ENCODE measurements at regions not wholly inside any gene's neighbourhood (a gene's known extent, or its start where the extent isn't known, plus 50 kb on each side); places are given as distances from the start of the nearest gene placed in this dataset.

DNA sequence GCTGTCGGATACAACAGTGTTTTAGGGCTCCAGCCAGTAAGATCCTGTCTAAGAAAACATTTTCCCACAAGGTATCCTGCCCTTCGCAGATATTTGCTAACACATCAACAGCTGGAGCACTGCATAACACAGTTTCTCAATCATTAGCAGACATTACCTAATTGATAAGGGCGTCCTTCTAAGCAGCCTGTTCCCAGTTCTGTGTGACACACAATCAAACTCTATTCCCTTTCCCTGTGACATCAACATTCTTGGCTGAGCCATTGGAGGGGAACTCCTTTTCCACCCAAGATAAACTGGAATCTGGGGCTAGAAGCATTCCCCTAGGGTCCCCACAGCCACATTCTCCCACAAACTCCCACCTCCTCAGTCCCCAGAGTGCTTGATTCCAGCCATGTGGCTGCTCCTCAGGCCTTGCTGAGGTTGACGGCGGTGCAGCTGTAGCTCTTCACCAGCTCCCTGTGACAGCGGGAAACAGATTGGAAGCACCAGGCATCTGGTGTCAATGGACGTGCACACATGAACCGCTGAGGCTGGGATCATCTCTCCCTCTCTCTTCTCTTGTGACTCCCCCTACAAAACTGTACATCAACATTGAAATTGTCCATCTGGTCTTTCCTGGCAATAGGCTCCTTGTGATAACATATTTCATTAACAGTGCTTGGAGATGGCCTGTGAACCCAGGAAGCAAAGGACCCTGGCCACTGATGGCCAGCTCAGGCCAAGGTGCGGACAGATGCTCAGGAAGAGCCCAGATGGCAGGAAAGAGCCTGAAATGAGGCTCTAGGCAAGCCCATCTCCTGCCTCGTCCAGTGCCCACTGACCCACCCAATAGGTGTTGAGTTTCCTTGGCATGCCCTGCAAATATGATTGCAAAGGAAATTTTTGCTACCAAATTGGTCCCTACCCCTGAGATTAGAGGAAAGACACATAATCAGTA, 131.1 kb upstream of the TBX20 start:
- DNase-seq = no peak

- DNase-seq = no peak
Observed at GRCh38 chr7:35380739-35381224, 126.9 kb upstream of the TBX20 start.

- no peak for DNase-seq
Observed at GRCh38 chr7:35379481-35379880, 125.6 kb upstream of the TBX20 start.

- DNase-seq = no peak
Observed at GRCh38 chr7:35375516-35375915, 121.6 kb upstream of the TBX20 start.

- DNase-seq = no peak
Observed at GRCh38 chr7:35374858-35375257, 121.0 kb upstream of the TBX20 start.

DNA sequence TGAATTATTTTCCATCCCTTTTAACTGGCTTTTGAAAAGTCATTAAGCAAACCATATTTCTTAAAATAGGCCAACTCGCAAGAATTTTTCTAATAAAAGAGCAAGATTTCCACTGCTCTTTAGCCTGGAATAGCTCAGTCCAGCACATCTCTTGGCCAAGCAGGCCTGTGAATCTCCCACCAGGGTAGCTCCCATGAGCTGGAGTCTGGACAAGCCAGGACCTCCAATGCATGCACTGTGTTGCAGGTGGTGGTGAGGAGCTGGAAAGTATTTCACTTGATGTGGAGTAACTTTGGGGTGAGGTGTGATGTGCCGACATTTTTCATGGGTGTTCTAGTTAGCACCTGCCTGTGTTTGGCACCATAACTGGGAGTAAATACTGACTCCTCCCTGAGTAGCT, 117.3 kb upstream of the TBX20 start:
- no peak for DNase-seq

DNA sequence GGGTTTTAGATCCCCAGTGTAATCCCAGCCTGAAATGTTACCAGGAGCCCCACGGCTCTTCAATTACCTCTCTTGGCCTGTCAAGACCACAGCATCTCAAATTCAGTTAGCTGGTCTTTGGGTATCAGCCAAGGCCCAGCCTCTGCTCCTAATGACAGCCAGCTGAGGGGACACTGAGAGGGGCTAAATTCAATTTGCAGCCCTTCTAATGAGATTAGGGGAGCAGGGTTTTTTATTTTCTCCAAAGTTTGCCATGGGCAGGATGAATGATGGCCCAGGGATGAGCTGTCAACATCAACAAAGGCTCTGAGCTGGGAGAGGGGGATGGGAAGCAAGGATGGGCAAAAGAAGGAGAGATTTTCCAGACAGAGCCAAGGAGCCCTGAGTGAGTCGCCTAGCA, 116.8 kb upstream of the TBX20 start:
- DNase-seq = no peak

DNA sequence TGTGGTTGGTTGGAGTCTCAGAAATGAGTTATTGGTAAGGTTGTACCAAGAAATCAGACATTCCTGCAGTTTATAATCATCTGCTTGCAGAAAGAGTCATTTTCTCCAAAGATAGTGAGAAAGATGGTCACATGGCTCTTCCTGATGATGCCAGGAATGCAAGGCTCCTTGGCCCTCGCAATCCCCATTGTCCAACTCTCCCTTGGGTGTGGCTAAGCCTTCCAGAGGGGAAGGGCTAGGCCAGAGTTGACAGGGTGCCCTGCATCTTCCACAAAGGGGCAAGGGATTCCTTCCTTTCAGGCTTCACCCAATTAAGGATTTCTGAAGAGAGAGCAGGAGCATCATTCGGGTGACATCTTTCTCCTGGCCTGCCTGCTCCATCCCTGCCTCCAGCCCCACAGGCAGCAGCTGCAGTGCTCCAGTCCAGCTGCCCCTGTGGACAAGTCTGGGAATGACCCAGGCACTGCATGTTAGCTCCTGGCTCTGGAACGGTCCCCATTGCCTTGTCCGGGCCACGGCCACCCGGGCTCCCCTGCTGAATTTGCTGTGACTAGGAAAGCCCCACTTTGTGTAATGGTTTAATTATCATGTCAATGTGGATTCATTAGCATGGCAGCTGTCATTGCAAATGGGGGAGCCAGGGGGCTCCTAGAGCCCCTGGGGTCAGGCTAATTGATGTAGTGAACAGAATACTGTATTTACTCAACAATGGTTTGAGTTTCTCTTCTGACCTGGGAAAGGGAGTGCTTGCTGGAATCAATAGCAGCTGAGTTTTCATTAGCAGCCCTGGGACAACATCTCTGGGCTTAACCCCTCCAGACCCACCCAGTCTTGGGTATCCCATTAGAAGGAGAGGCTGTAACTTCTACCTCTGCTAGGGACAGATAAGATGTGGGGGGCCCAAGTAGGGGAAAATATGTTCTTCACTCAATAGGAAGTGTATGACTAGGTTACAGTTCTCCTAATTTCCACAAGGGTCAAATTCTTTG, 112.6 kb upstream of the TBX20 start:
- DNase-seq = no peak

- no peak for DNase-seq
Observed at GRCh38 chr7:35365523-35365922, 111.6 kb upstream of the TBX20 start.

GRCh38 chr7:35362341-35362740, 108.4 kb upstream of the TBX20 start:
- DNase-seq = no peak

DNA sequence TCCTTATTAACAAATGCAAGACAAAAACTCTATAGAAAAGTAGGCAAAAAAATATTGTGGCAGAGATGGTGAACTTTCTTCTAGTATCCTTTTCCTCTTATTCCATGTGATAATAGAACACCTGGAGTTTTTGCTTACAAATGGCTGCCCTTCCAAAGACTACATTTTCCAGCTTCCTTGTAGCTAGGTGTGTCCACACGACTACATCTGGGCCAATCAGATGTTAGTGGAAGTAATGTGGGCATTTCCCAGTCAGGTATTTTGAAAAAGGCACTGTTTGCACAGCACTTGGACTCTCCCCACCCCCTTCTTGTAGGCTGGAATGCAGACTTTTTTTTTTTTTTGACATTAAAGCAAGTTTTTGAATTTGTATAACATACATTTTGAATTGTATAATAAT, 105.5 kb upstream of the TBX20 start:
- DNase-seq = no peak

GRCh38 chr7:35356495-35356894, 102.6 kb upstream of the TBX20 start:
- DNase-seq = no peak

- DNase-seq = no peak
Observed at GRCh38 chr7:35355911-35356310, 102.0 kb upstream of the TBX20 start.

GRCh38 chr7:35355199-35355598, 101.3 kb upstream of the TBX20 start:
- no peak for DNase-seq

- DNase-seq = no peak
Observed at GRCh38 chr7:35353481-35353880, 99.6 kb upstream of the TBX20 start.

- DNase-seq = no peak
Observed at GRCh38 chr7:35351466-35351865, 97.6 kb upstream of the TBX20 start.

- DNase-seq = no peak
Observed at GRCh38 chr7:35348611-35349400, 94.9 kb upstream of the TBX20 start.

DNA sequence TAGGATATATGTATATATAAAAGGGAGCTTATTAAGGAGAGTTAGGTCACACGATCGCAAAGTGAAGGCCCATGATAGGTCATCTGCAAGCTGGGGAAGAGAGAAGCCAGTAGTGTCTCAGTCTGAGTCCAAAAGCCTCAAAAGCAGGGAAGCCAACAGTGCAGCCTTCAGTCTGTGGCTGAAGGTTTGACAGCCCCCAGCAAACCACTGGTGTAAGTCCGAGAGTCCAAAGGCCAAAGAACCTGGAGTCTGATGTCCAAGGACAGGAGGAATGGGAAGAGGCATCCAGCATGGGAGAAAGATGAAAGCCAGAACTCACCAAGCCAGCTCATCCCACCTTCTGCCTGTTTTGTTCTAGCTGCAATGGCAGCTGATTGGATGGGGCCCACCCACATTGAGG, 88.9 kb upstream of the TBX20 start:
- DNase-seq = no peak

DNA sequence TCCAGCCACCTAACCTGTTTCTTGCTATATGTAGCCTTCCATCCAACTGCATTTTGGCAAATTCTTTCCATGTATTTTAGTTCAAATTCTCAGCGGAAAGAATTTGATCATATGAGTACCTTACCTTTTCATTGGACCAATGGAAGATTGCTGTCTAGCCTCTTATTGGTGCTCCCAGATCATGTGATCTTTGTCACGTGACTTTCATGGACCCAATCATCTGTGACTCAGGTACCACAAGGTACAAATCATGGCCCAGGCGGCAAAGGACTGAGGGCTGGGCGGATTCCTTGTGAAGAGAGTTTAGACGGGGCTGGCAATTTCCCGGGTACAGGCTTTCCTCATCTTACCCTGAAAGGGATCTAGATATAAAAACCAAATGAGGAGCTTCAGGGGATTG, 85.9 kb upstream of the TBX20 start:
- no peak for DNase-seq

DNA sequence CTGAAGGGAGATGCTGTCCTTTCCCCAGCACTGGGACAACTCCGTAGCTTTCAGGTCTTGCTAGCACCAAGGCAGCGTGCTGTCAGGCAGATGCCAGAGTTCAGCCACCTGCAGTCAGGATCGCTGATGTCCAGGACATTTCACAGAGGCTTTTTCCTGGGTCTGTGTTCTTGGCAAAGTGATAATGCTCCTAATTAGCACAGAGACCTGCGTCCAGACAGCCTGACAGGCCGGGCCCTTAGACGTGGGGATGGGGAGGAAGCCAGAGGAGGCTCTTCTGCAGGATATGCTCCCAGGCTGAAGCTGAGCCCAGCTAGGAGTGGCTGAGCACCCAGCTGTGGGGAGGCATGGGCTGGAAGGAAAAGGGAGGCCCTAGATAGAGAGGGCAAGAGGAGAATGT, 82.5 kb upstream of the TBX20 start:
- no peak for DNase-seq

DNA sequence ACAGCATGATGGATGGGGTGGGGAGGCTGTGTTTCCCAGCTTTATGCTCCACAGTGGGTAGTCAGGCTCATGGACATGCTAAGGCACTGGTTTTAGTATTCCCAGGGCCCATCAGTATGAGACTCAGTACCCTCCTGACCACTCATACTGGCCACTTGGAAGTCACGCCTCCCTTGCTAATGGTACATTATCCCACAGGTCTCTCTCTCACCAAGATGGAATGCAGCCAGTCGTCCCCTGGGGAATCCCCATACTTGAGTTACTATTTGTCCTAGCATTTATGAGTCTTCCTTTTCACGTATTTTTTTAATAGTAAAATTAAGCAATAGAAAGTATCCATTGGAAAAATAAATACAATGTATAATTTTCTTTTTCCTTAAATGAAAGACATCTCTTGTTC, 80.6 kb upstream of the TBX20 start:
- no peak for DNase-seq

DNA sequence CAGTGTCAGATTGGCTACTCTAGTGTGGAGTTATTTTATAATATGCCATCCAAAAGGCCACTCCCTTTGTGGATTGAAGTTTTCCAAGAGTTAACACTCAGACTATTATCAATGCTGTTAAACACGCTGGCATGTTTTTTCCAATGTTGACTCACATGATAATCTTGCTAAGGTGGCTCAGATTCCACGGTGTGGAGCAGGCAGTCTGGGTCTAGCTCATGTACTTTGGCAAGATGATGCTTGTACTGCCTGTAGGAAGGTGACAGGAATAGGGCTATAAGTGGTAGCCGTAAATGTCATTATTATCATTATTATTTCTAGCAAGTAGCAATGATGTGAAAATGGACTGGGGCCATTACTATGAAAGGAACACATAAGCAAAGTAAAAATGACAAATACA, 79.4 kb upstream of the TBX20 start:
- no peak for DNase-seq
